K562 (cell line): ENCODE measurements at regions not wholly inside any gene's neighbourhood (a gene's known extent, or its start where the extent isn't known, plus 50 kb on each side); places are given as distances from the start of the nearest gene placed in this dataset.

Experiments
- ARID1B ChIP-seq: fragments of 450-650 bp; IDR thresholded peaks from 2 replicates; pipeline ENCODE4 v1.6.1; 2016; ENCODE audit warnings: antibody characterized with exemption, mild to moderate bottlenecking, inconsistent platforms
- ARNT ChIP-seq, 2 experiments: fragments of 450-650 bp; IDR thresholded peaks; 2 replicates each; pipeline ENCODE4 v1.6.1; 2016; ENCODE audit warnings: mild to moderate bottlenecking in 1 of 2
- CAMTA2 ChIP-seq: fragments of 250-450 bp; sonication (Bioruptor Pico); conservative IDR thresholded peaks from 2 replicates; pipeline ENCODE4 v1.5.1; 2022
- DEAF1 ChIP-seq: fragments of 450-650 bp; formaldehyde crosslinking; IDR thresholded peaks from 2 replicates; pipeline ENCODE4 v1.4.0; 2020; ENCODE audit warnings: mild to moderate bottlenecking, moderate library complexity
- ESRRB ChIP-seq: fragments of 250-450 bp; sonication (Bioruptor Pico); IDR thresholded peaks from 2 replicates; pipeline ENCODE4 v1.5.0; 2020; ENCODE audit warnings: mild to moderate bottlenecking, moderate library complexity, borderline replicate concordance
- GATAD2B ChIP-seq: fragments of 450-650 bp; IDR thresholded peaks from 2 replicates; pipeline ENCODE4 v1.6.1; 2017; ENCODE audit warnings: mild to moderate bottlenecking, borderline replicate concordance
- GTF2B ChIP-seq: IDR thresholded peaks from 2 replicates; pipeline ENCODE4 v1.6.1; 2011; ENCODE audit not compliant: insufficient read length; ENCODE audit errors: extremely low read depth
- JUND ChIP-seq, 2 experiments: IDR thresholded peaks; 2 replicates in 1 of 2; 3 replicates in 1 of 2; pipeline ENCODE4 v1.6.1; 2011; ENCODE audit warnings: borderline replicate concordance in 2 of 2, low read depth in 2 of 2, low read length in 2 of 2, improper control_type of control experiment in 1 of 2, missing biosample characterization in 1 of 2, missing genetic modification characterization in 1 of 2, missing genetic modification reagents in 1 of 2
- MCM5 ChIP-seq: fragments of 450-650 bp; IDR thresholded peaks from 2 replicates; pipeline ENCODE4 v1.6.1; 2016; ENCODE audit warnings: low read depth
- MXD1 ChIP-seq: fragments of 250-450 bp; sonication (Bioruptor Pico); IDR thresholded peaks from 2 replicates; pipeline ENCODE4 v1.8.0; 2021; ENCODE audit warnings: borderline replicate concordance, mild to moderate bottlenecking, moderate library complexity; ENCODE audit not compliant: poor library complexity, severe bottlenecking
- NCOA2 ChIP-seq, 2 experiments: fragments of 450-650 bp; IDR thresholded peaks; 2 replicates each; pipeline ENCODE4 v1.6.1; 2018; ENCODE audit warnings: mild to moderate bottlenecking in 2 of 2, moderate library complexity in 1 of 2; ENCODE audit not compliant: partially characterized antibody in 2 of 2
- POLR2A ChIP-seq: fragments of 450-650 bp; conservative IDR thresholded peaks from 2 replicates; pipeline ENCODE4 v1.6.1; 2016
- POLR3G ChIP-seq: IDR thresholded peaks from 2 replicates; pipeline ENCODE4 v1.6.1; 2011; ENCODE audit not compliant: insufficient read length, insufficient replicate concordance; ENCODE audit errors: extremely low read depth
- SMC3 ChIP-seq: conservative IDR thresholded peaks from 2 replicates; pipeline ENCODE4 v1.6.1; 2011; ENCODE audit warnings: low read depth, low read length, improper control_type of control experiment; ENCODE audit not compliant: insufficient read depth
- SREBF1 ChIP-seq: fragments of 150-350 bp; IDR thresholded peaks from 2 replicates; pipeline ENCODE4 v1.6.1; 2014; ENCODE audit warnings: antibody characterized with exemption, low read depth, low read length, borderline replicate concordance
- TSC22D4 ChIP-seq: fragments of 450-650 bp; IDR thresholded peaks from 2 replicates; pipeline ENCODE4 v1.6.1; 2016; ENCODE audit warnings: missing genetic modification characterization, missing biosample characterization, control low read depth
- ZBTB11 ChIP-seq, 3 experiments: fragments of 200-800 bp in 1 of 3; fragments of 250-450 bp in 1 of 3; fragments of 450-650 bp in 1 of 3; sonication (Bioruptor Pico) in 1 of 3; sonication (Bioruptor generic) in 1 of 3; formaldehyde crosslinking in 1 of 3; IDR thresholded peaks; 2 replicates each; pipeline versions ENCODE4 v1.6.1 to v1.8.0; 2016 to 2022; ENCODE audit warnings: mild to moderate bottlenecking in 2 of 3, missing genetic modification characterization in 2 of 3, missing compliant biosample characterization in 1 of 3, moderate library complexity in 1 of 3
- ZNF431 ChIP-seq: sonication (generic); formaldehyde crosslinking; IDR thresholded peaks from 2 replicates; pipeline ENCODE4 v1.8.0; 2022; ENCODE audit warnings: mild to moderate bottlenecking, missing genetic modification reagents
- ZNF830 ChIP-seq: fragments of 250-450 bp; sonication (Bioruptor Pico); IDR thresholded peaks from 2 replicates; pipeline ENCODE4 v1.5.0; 2021; ENCODE audit warnings: mild to moderate bottlenecking

- TF ChIP-seq ZNF830 (no peak), ZBTB11 (CRISPR knock-in tag; IDR thresholded peaks at IDR 0.05) (no peak), ARNT (IDR thresholded peaks at IDR 0.05) (peak in 1 of 2 experiments; percentile 58; a peak in 1 of 4 replicates), TSC22D4 (tag) (no peak), JUND (IDR thresholded peaks at IDR 0.05; ENCODE audit: borderline replicate concordance, low read depth, low read length) (peak; percentile 88), JUND (tag; IDR thresholded peaks at IDR 0.05; ENCODE audit: borderline replicate concordance, low read depth, low read length) (peak; percentile 92; the same call in 2 of the 3 replicates), SMC3 (no peak), NCOA2 (IDR thresholded peaks at IDR 0.05; ENCODE audit: partially characterized antibody in 2 of 2) (no peak), MXD1 (CRISPR knock-in tag) (no peak), GTF2B (no peak), MCM5 (no peak), ESRRB (no peak), POLR2A (no peak), GATAD2B (peak; percentile 74; the same call in 1 of the 2 replicates), ARID1B (peak; percentile 77), ZNF431 (CRISPR knock-in tag) (no peak), POLR3G (no peak), CAMTA2 (CRISPR knock-in tag) (no peak), DEAF1 (CRISPR knock-in tag) (no peak), SREBF1 (no peak)
Observed at GRCh38 chr7:87003872-87004798, 55.3 kb downstream of the ELAPOR2 start (continued).
